ENCODE measurements at regions not wholly inside any gene's neighbourhood (a gene's known extent, or its start where the extent isn't known, plus 50 kb on each side); places are given as distances from the start of the nearest gene placed in this dataset.
"Not testable (repeated sequence)": the region's sequence is repeated elsewhere in the genome, so short reads cannot be mapped to it uniquely, and the experiment has no call there.

DNA sequence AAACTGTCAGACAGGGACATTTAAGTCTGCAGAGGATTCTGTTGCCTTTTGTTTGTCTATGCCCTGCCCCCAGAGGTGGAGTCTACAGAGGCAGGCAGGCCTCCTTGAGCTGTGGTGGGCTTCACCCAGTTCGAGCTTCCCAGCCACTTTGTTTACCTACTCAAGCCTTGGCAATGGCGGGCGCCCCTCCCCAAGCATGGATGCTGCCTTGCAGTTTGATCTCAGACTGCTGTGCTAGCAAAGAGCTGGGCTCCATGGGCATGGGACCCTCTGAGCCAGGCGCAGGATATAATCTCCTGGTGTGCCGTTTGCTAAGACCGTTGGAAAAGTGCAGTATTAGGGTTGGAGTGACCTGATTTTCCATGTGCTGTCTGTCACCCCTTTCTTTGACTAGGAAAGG, 734.9 kb downstream of the TENT5A start:
- TF ChIP-seq, protein P1, sequence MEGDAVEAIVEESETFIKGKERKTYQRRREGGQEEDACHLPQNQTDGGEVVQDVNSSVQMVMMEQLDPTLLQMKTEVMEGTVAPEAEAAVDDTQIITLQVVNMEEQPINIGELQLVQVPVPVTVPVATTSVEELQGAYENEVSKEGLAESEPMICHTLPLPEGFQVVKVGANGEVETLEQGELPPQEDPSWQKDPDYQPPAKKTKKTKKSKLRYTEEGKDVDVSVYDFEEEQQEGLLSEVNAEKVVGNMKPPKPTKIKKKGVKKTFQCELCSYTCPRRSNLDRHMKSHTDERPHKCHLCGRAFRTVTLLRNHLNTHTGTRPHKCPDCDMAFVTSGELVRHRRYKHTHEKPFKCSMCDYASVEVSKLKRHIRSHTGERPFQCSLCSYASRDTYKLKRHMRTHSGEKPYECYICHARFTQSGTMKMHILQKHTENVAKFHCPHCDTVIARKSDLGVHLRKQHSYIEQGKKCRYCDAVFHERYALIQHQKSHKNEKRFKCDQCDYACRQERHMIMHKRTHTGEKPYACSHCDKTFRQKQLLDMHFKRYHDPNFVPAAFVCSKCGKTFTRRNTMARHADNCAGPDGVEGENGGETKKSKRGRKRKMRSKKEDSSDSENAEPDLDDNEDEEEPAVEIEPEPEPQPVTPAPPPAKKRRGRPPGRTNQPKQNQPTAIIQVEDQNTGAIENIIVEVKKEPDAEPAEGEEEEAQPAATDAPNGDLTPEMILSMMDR (IDR thresholded peaks at IDR 0.05), result not testable (repeated sequence)
- TF ChIP-seq JUND (IDR thresholded peaks at IDR 0.05); EP300 (IDR thresholded peaks at IDR 0.05; ENCODE audit: borderline replicate concordance in 1 of 2, low read depth in 1 of 2, low read length in 1 of 2); EZH2phosphoT487 (IDR thresholded peaks at IDR 0.05; ENCODE audit: borderline replicate concordance, low read depth); MXI1 (IDR thresholded peaks at IDR 0.05; ENCODE audit: low read depth, low read length); TEAD4 (IDR thresholded peaks at IDR 0.05; ENCODE audit: borderline replicate concordance, insufficient read depth); POLR2AphosphoS5 (IDR thresholded peaks at IDR 0.05; ENCODE audit: low read depth, low read length); RAD21 (IDR thresholded peaks at IDR 0.05; ENCODE audit: low read length); FOSL2 (IDR thresholded peaks at IDR 0.05; ENCODE audit: borderline replicate concordance, low read depth): not testable (repeated sequence)
- TF ChIP-seq, protein P2, sequence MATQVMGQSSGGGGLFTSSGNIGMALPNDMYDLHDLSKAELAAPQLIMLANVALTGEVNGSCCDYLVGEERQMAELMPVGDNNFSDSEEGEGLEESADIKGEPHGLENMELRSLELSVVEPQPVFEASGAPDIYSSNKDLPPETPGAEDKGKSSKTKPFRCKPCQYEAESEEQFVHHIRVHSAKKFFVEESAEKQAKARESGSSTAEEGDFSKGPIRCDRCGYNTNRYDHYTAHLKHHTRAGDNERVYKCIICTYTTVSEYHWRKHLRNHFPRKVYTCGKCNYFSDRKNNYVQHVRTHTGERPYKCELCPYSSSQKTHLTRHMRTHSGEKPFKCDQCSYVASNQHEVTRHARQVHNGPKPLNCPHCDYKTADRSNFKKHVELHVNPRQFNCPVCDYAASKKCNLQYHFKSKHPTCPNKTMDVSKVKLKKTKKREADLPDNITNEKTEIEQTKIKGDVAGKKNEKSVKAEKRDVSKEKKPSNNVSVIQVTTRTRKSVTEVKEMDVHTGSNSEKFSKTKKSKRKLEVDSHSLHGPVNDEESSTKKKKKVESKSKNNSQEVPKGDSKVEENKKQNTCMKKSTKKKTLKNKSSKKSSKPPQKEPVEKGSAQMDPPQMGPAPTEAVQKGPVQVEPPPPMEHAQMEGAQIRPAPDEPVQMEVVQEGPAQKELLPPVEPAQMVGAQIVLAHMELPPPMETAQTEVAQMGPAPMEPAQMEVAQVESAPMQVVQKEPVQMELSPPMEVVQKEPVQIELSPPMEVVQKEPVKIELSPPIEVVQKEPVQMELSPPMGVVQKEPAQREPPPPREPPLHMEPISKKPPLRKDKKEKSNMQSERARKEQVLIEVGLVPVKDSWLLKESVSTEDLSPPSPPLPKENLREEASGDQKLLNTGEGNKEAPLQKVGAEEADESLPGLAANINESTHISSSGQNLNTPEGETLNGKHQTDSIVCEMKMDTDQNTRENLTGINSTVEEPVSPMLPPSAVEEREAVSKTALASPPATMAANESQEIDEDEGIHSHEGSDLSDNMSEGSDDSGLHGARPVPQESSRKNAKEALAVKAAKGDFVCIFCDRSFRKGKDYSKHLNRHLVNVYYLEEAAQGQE (IDR thresholded peaks at IDR 0.05; ENCODE audit: low read depth, low read length), result not testable (repeated sequence)
- TF ChIP-seq, protein P3, sequence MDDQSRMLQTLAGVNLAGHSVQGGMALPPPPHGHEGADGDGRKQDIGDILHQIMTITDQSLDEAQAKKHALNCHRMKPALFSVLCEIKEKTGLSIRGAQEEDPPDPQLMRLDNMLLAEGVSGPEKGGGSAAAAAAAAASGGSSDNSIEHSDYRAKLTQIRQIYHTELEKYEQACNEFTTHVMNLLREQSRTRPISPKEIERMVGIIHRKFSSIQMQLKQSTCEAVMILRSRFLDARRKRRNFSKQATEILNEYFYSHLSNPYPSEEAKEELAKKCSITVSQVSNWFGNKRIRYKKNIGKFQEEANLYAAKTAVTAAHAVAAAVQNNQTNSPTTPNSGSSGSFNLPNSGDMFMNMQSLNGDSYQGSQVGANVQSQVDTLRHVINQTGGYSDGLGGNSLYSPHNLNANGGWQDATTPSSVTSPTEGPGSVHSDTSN (IDR thresholded peaks at IDR 0.05), result not testable (repeated sequence)
- TF ChIP-seq, protein P4, sequence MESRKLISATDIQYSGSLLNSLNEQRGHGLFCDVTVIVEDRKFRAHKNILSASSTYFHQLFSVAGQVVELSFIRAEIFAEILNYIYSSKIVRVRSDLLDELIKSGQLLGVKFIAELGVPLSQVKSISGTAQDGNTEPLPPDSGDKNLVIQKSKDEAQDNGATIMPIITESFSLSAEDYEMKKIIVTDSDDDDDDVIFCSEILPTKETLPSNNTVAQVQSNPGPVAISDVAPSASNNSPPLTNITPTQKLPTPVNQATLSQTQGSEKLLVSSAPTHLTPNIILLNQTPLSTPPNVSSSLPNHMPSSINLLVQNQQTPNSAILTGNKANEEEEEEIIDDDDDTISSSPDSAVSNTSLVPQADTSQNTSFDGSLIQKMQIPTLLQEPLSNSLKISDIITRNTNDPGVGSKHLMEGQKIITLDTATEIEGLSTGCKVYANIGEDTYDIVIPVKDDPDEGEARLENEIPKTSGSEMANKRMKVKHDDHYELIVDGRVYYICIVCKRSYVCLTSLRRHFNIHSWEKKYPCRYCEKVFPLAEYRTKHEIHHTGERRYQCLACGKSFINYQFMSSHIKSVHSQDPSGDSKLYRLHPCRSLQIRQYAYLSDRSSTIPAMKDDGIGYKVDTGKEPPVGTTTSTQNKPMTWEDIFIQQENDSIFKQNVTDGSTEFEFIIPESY (IDR thresholded peaks at IDR 0.05; ENCODE audit: borderline replicate concordance, low read depth), result not testable (repeated sequence)
- TF ChIP-seq, protein P5, sequence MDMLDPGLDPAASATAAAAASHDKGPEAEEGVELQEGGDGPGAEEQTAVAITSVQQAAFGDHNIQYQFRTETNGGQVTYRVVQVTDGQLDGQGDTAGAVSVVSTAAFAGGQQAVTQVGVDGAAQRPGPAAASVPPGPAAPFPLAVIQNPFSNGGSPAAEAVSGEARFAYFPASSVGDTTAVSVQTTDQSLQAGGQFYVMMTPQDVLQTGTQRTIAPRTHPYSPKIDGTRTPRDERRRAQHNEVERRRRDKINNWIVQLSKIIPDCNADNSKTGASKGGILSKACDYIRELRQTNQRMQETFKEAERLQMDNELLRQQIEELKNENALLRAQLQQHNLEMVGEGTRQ (IDR thresholded peaks at IDR 0.05; ENCODE audit: borderline replicate concordance, low read depth, low read length), result not testable (repeated sequence)
